ENCODE measurements at regions not wholly inside any gene's neighbourhood (a gene's known extent, or its start where the extent isn't known, plus 50 kb on each side); places are given as distances from the start of the nearest gene placed in this dataset.

DNA sequence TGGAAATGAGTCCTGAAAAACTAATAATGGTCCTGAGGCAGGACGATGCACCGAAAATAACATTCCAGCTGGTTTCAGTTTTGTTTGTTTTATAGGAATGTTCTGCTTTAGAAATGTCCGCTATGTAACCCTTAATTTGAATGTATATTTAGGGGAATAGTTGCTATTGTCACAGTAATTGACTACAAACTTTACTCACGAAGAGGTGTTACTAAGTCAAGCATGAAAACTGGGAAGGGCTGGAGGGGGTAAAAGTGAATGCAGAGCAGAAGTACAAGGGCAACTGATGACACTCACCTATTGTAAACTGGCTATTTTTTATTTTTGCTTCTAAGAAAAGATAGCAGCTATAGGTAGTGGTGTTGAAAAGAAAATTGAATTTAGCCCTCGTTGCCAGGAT, 230.7 kb upstream of the SYT10 start:
- TF ChIP-seq CTCF (IDR thresholded peaks at IDR 0.05; ENCODE audit: low read length, missing control alignments), result no peak
- H3K4me3 ChIP-seq (replicated peaks; ENCODE audit: low read depth, low read length), result no peak overlapping the region
- no peak for DNase-seq (ENCODE audit: low read depth)

- DNase-seq (ENCODE audit: low read depth), result no peak
- no peak for TF ChIP-seq CTCF (IDR thresholded peaks at IDR 0.05; ENCODE audit: low read length, missing control alignments)
- no peak overlapping the region for H3K4me3 ChIP-seq (replicated peaks; ENCODE audit: low read depth, low read length)
Observed at GRCh38 chr12:33671676-33672075, 232.1 kb upstream of the SYT10 start.

- no peak for DNase-seq (ENCODE audit: low read depth)
- H3K4me3 ChIP-seq (replicated peaks; ENCODE audit: low read depth, low read length), result no peak overlapping the region
- no peak for TF ChIP-seq CTCF (IDR thresholded peaks at IDR 0.05; ENCODE audit: low read length, missing control alignments)
Observed at GRCh38 chr12:33672836-33673577, 233.4 kb upstream of the SYT10 start.

- TF ChIP-seq CTCF (IDR thresholded peaks at IDR 0.05; ENCODE audit: low read length, missing control alignments), result no peak
- no peak for DNase-seq (ENCODE audit: low read depth)
Observed at GRCh38 chr12:33676866-33677265, 237.2 kb upstream of the SYT10 start.

GRCh38 chr12:33678221-33678964, 238.8 kb upstream of the SYT10 start:
- no peak overlapping the region for H3K4me3 ChIP-seq (replicated peaks; ENCODE audit: low read depth, low read length)
- no peak for DNase-seq (ENCODE audit: low read depth)
- TF ChIP-seq CTCF (IDR thresholded peaks at IDR 0.05; ENCODE audit: low read length, missing control alignments), result no peak

More at GRCh38 chr12:33676866-33677265, 237.2 kb upstream of the SYT10 start:
- no peak overlapping the region for H3K4me3 ChIP-seq (replicated peaks; ENCODE audit: low read depth, low read length)

- no peak for DNase-seq (ENCODE audit: low read depth)
- TF ChIP-seq CTCF (IDR thresholded peaks at IDR 0.05; ENCODE audit: low read length, missing control alignments), result no peak
- no peak overlapping the region for H3K4me3 ChIP-seq (replicated peaks; ENCODE audit: low read depth, low read length)
Observed at GRCh38 chr12:33690562-33690961, 250.9 kb upstream of the SYT10 start.
